ENCODE measurements at regions not wholly inside any gene's neighbourhood (a gene's known extent, or its start where the extent isn't known, plus 50 kb on each side); places are given as distances from the start of the nearest gene placed in this dataset.

GRCh38 chr2:6358985-6359384, 506.7 kb downstream of the CMPK2 start:
- H3K18ac ChIP-seq (ENCODE audit: insufficient read length, low read depth, low read length) = no peak overlapping the region
- no peak overlapping the region for H4K5ac ChIP-seq (ENCODE audit: insufficient read length, low read depth, low read length)
- no peak overlapping the region for H4K8ac ChIP-seq (replicated peaks; ENCODE audit: insufficient read length, low read depth, low read length)
- Mint-ChIP-seq H3K4me1 (no peaks in the 10 kb centered on the region; a peak in 1 of 4 replicates), H3K4me3 (no peak overlapping the region), H3K9me3 (no peaks in the 10 kb centered on the region; a peak in 1 of 5 replicates), H3K27ac (no peak overlapping the region), H3K27me3 (ENCODE audit: low read depth) (peaks cover 2% of the 10 kb centered on the region; the same call in 1 of the 2 replicates), H3K36me3 (ENCODE audit: insufficient read depth in 1 of 3, low read depth in 3 of 3) (no peaks in the 10 kb centered on the region)
- no peak overlapping the region for H2BK120ac ChIP-seq (ENCODE audit: low read depth, low read length, poor library complexity, severe bottlenecking)
- no peaks in the 10 kb centered on the region for H3K9me3 ChIP-seq (ENCODE audit: control insufficient read depth, low read depth, low read length)
- H2BK15ac ChIP-seq (ENCODE audit: low read depth, low read length) = no peak overlapping the region
- H3K9ac ChIP-seq (ENCODE audit: extremely low read depth, insufficient read length, low read length) = no peak overlapping the region
- no peak overlapping the region for H3K4me2 ChIP-seq (ENCODE audit: insufficient read depth, insufficient read length, low read length)
- no peak overlapping the region for H3K4ac ChIP-seq (ENCODE audit: low read depth, low read length)
- H4K20me1 ChIP-seq (ENCODE audit: control insufficient read depth, insufficient read depth, insufficient read length) = no peaks in the 10 kb centered on the region
- H4K91ac ChIP-seq (ENCODE audit: insufficient read length, low read depth, low read length) = no peak overlapping the region
- no CpG with 5 or more reads among the region's 5 CpGs for WGBS (ENCODE audit: extremely low coverage, insufficient read length, low lambda C conversion rate)
- H3K4me1 ChIP-seq (ENCODE audit: insufficient read depth, low read length) = no peaks in the 10 kb centered on the region
- H3K23ac ChIP-seq (ENCODE audit: insufficient read length, low read depth, low read length) = no peak overlapping the region
- no peaks in the 10 kb centered on the region for H3K79me2 ChIP-seq (ENCODE audit: insufficient read depth, low read length)
- no peak overlapping the region for H3K14ac ChIP-seq (ENCODE audit: insufficient read depth, low read length)
- no peak overlapping the region for H2BK20ac ChIP-seq (ENCODE audit: low read depth, low read length, poor library complexity, severe bottlenecking)
- no peak overlapping the region for H3K56ac ChIP-seq (ENCODE audit: insufficient read length, low read depth, low read length)
- H3T11ph ChIP-seq (ENCODE audit: low read length) = no peak overlapping the region
- no peak overlapping the region for H3K27ac ChIP-seq (ENCODE audit: insufficient read length, low read depth, low read length)
- H2BK12ac ChIP-seq (ENCODE audit: insufficient read length, low read depth, low read length) = no peak overlapping the region
- no peak overlapping the region for H2AFZ ChIP-seq (ENCODE audit: low read length)
- no peak overlapping the region for H2BK5ac ChIP-seq (ENCODE audit: insufficient read length, low read length)
- DNase-seq = no peak
- no peaks in the 10 kb centered on the region for H3K79me1 ChIP-seq (ENCODE audit: insufficient read depth, low read depth, low read length, poor library complexity, severe bottlenecking)
- H3K23me2 ChIP-seq (ENCODE audit: insufficient read length, low read depth, low read length, poor library complexity, severe bottlenecking) = no peaks in the 10 kb centered on the region
- no peaks in the 10 kb centered on the region for H3K27me3 ChIP-seq (ENCODE audit: insufficient read depth, low read length)
- H2AK5ac ChIP-seq (ENCODE audit: insufficient read length, low read length) = no peak overlapping the region
- TF ChIP-seq, protein P1, sequence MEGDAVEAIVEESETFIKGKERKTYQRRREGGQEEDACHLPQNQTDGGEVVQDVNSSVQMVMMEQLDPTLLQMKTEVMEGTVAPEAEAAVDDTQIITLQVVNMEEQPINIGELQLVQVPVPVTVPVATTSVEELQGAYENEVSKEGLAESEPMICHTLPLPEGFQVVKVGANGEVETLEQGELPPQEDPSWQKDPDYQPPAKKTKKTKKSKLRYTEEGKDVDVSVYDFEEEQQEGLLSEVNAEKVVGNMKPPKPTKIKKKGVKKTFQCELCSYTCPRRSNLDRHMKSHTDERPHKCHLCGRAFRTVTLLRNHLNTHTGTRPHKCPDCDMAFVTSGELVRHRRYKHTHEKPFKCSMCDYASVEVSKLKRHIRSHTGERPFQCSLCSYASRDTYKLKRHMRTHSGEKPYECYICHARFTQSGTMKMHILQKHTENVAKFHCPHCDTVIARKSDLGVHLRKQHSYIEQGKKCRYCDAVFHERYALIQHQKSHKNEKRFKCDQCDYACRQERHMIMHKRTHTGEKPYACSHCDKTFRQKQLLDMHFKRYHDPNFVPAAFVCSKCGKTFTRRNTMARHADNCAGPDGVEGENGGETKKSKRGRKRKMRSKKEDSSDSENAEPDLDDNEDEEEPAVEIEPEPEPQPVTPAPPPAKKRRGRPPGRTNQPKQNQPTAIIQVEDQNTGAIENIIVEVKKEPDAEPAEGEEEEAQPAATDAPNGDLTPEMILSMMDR (conservative IDR thresholded peaks at IDR 0.05) = no peak

Measured in H9 (cell line).